H9 (cell line): ENCODE measurements at regions not wholly inside any gene's neighbourhood (a gene's known extent, or its start where the extent isn't known, plus 50 kb on each side); places are given as distances from the start of the nearest gene placed in this dataset.

ENCODE experiments used
- DNase-seq: peaks from one replicate; pipeline ENCODE4 v3.0.0-alpha.2; 2017
- H2AFZ ChIP-seq: one replicate; pipeline ENCODE4 v1.6.1; 2013; ENCODE audit warnings: mild to moderate bottlenecking, low read length, control low read depth, moderate library complexity
- H2AK5ac ChIP-seq: 2 replicates; pipeline ENCODE4 v1.6.1; 2013; ENCODE audit warnings: low read length, control low read depth, mixed read lengths; ENCODE audit not compliant: insufficient read length
- H2BK120ac ChIP-seq: one replicate; pipeline ENCODE4 v1.6.1; 2013; ENCODE audit warnings: low read depth, mild to moderate bottlenecking, low read length, control low read depth, inconsistent platforms; ENCODE audit not compliant: poor library complexity, severe bottlenecking
- H2BK12ac ChIP-seq: 2 replicates; pipeline ENCODE4 v1.6.1; 2013; ENCODE audit warnings: low read length, control low read depth, mixed read lengths, low read depth; ENCODE audit not compliant: insufficient read length
- H2BK15ac ChIP-seq: 2 replicates; pipeline ENCODE4 v1.6.1; 2013; ENCODE audit warnings: low read depth, low read length, control low read depth
- H2BK20ac ChIP-seq: one replicate; pipeline ENCODE4 v1.6.1; 2013; ENCODE audit warnings: low read depth, mild to moderate bottlenecking, low read length, control low read depth, inconsistent platforms; ENCODE audit not compliant: poor library complexity, severe bottlenecking
- H2BK5ac ChIP-seq: 2 replicates; pipeline ENCODE4 v1.6.1; 2013; ENCODE audit warnings: low read length, control low read depth, mixed read lengths; ENCODE audit not compliant: insufficient read length
- H3K14ac ChIP-seq: 2 replicates; pipeline ENCODE4 v1.6.1; 2013; ENCODE audit warnings: low read length, control low read depth; ENCODE audit not compliant: insufficient read depth
- H3K18ac ChIP-seq: 2 replicates; pipeline ENCODE4 v1.6.1; 2013; ENCODE audit warnings: low read depth, mild to moderate bottlenecking, mixed read lengths, low read length, control low read depth; ENCODE audit not compliant: insufficient read length
- H3K23ac ChIP-seq: 2 replicates; pipeline ENCODE4 v1.6.1; 2013; ENCODE audit warnings: low read length, control low read depth, mixed read lengths, low read depth; ENCODE audit not compliant: insufficient read length
- H3K23me2 ChIP-seq: 2 replicates; pipeline ENCODE4 v1.6.1; 2013; ENCODE audit warnings: low read depth, mild to moderate bottlenecking, mixed read lengths, low read length, control low read depth; ENCODE audit not compliant: insufficient read length, poor library complexity, severe bottlenecking
- H3K27ac ChIP-seq: 2 replicates; pipeline ENCODE4 v1.5.1; 2013; ENCODE audit warnings: low read length, control low read depth, mixed read lengths, low read depth; ENCODE audit not compliant: insufficient read length
- H3K27me3 ChIP-seq: 2 replicates; pipeline ENCODE4 v1.6.1; 2013; ENCODE audit warnings: low read length, control low read depth, inconsistent platforms; ENCODE audit not compliant: insufficient read depth
- H3K4ac ChIP-seq: 2 replicates; pipeline ENCODE4 v1.6.1; 2013; ENCODE audit warnings: low read depth, mild to moderate bottlenecking, control low read depth, inconsistent platforms, low read length, moderate library complexity
- H3K4me1 ChIP-seq: 2 replicates; pipeline ENCODE4 v1.6.1; 2013; ENCODE audit warnings: low read length, control low read depth, inconsistent platforms; ENCODE audit not compliant: insufficient read depth
- H3K4me2 ChIP-seq: 2 replicates; pipeline ENCODE4 v1.6.1; 2013; ENCODE audit warnings: low read length, control low read depth, mixed read lengths; ENCODE audit not compliant: insufficient read length, insufficient read depth
- H3K56ac ChIP-seq: 2 replicates; pipeline ENCODE4 v1.6.1; 2013; ENCODE audit warnings: low read depth, mild to moderate bottlenecking, mixed read lengths, low read length, control low read depth; ENCODE audit not compliant: insufficient read length
- H3K79me1 ChIP-seq: 2 replicates; pipeline ENCODE4 v1.6.1; 2013; ENCODE audit warnings: low read depth, mild to moderate bottlenecking, moderate library complexity, low read length, control low read depth, inconsistent platforms; ENCODE audit not compliant: insufficient read depth, poor library complexity, severe bottlenecking
- H3K79me2 ChIP-seq: 2 replicates; pipeline ENCODE4 v1.6.1; 2013; ENCODE audit warnings: low read length, control low read depth, inconsistent platforms; ENCODE audit not compliant: insufficient read depth
- H3K9ac ChIP-seq: 2 replicates; pipeline ENCODE4 v1.6.1; 2013; ENCODE audit warnings: low read length, control low read depth, mixed read lengths; ENCODE audit not compliant: insufficient read length; ENCODE audit errors: extremely low read depth
- H3K9me3 ChIP-seq: one replicate; pipeline ENCODE4 v1.6.1; 2013; ENCODE audit warnings: low read depth, low read length, inconsistent platforms; ENCODE audit not compliant: control insufficient read depth
- H3T11ph ChIP-seq: one replicate; pipeline ENCODE4 v1.6.1; 2013; ENCODE audit warnings: mild to moderate bottlenecking, low read length, control low read depth, inconsistent platforms
- H4K20me1 ChIP-seq: one replicate; pipeline ENCODE4 v1.6.1; 2013; ENCODE audit not compliant: control insufficient read depth, insufficient read length, insufficient read depth
- H4K5ac ChIP-seq: 2 replicates; pipeline ENCODE4 v1.6.1; 2013; ENCODE audit warnings: low read depth, mild to moderate bottlenecking, mixed read lengths, low read length, control low read depth; ENCODE audit not compliant: insufficient read length
- H4K8ac ChIP-seq: replicated peaks from 2 replicates; pipeline ENCODE4 v1.6.1; 2013; ENCODE audit warnings: low read length, control low read depth, mixed read lengths, low read depth; ENCODE audit not compliant: insufficient read length
- H4K91ac ChIP-seq: 2 replicates; pipeline ENCODE4 v1.6.1; 2013; ENCODE audit warnings: low read depth, mild to moderate bottlenecking, moderate library complexity, mixed read lengths, low read length, control low read depth; ENCODE audit not compliant: insufficient read length
- H3K27ac Mint-ChIP-seq, 3 experiments: 2 replicates in 2 of 3; 3 replicates in 1 of 3; pipeline ENCODE4 v1.8.0; 2020 to 2021; ENCODE audit warnings: mixed read lengths in 3 of 3, mild to moderate bottlenecking in 1 of 3, moderate library complexity in 1 of 3
- H3K27me3 Mint-ChIP-seq: 2 replicates; pipeline ENCODE4 v1.8.0; 2021; ENCODE audit warnings: low read depth, mild to moderate bottlenecking, moderate library complexity, mixed read lengths
- H3K36me3 Mint-ChIP-seq, 3 experiments: 2 replicates in 2 of 3; 3 replicates in 1 of 3; pipeline ENCODE4 v1.8.0; 2020 to 2021; ENCODE audit warnings: low read depth in 3 of 3, mixed read lengths in 3 of 3; ENCODE audit not compliant: insufficient read depth in 1 of 3
- H3K4me1 Mint-ChIP-seq, 2 experiments: 2 replicates each; pipeline ENCODE4 v1.8.0; 2020; ENCODE audit warnings: mixed read lengths in 2 of 2
- H3K4me3 Mint-ChIP-seq, 2 experiments: 2 replicates in 1 of 2; 3 replicates in 1 of 2; pipeline ENCODE4 v1.8.0; 2020 to 2021; ENCODE audit warnings: mild to moderate bottlenecking in 2 of 2, mixed read lengths in 2 of 2, moderate library complexity in 1 of 2
- H3K9me3 Mint-ChIP-seq, 2 experiments: 2 replicates in 1 of 2; 3 replicates in 1 of 2; pipeline ENCODE4 v1.8.0; 2020; ENCODE audit warnings: mild to moderate bottlenecking in 2 of 2, mixed read lengths in 2 of 2, moderate library complexity in 1 of 2
- CTCF ChIP-seq: fragments of 200-600 bp; sonication (generic); conservative IDR thresholded peaks from 3 replicates; pipeline ENCODE4 v1.8.0; 2021; ENCODE audit warnings: antibody characterized with exemption, mild to moderate bottlenecking
- WGBS: extraction: QIAGEN DNeasy Blood & Tissue Kit; methylation state at CpG from one replicate; pipeline ENCODE4 v1.1.7; 2013; ENCODE audit warnings: missing lambda C conversion rate, low lambda C conversion rate, mixed read lengths; ENCODE audit not compliant: insufficient read length; ENCODE audit errors: extremely low coverage; 5-methylcytosine and 5-hydroxymethylcytosine counted together

DNA sequence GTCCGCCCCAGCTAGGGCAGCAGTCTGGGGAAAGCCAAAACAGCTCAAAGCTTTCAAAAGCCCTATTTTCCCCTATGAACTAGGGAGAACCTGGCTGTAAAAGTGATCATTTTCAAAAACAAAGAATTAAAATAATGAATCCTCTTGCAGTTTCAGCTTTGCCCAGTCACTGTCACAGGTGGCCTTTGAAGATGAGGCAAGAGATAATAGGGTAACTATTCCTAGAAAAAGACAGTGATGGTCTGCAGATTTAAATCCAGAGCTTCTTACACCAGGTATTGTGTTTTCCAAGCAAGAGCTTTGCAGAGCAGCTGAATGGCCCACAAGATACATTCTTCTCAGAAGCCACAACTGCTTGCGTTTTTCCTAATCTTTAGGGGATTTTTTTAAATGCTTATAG lies 80.2 kb upstream of the NUDT4 start:
- no peaks in the 10 kb centered on the region for H3K9me3 ChIP-seq
- Mint-ChIP-seq H3K4me1 (peaks cover 8 to 21% of the 10 kb centered on the region in 2 experiments), H3K4me3 (no peak overlapping the region), H3K27ac (no peak overlapping the region), H3K36me3 (no peaks in the 10 kb centered on the region), H3K27me3 (no peaks in the 10 kb centered on the region), H3K9me3 (no peaks in the 10 kb centered on the region)
- no peak overlapping the region for H3K27ac ChIP-seq
- H3K79me1 ChIP-seq, result no peaks in the 10 kb centered on the region
- H3K27me3 ChIP-seq, result no peaks in the 10 kb centered on the region
- H4K91ac ChIP-seq, result no peak overlapping the region
- no peak overlapping the region for H2AFZ ChIP-seq
- no peak for TF ChIP-seq CTCF
- H3K14ac ChIP-seq, result no peak overlapping the region
- no peak overlapping the region for H3K4me2 ChIP-seq
- H3K9ac ChIP-seq, result no peak overlapping the region
- WGBS, result no CpG with 5 or more reads among the region's 2 CpGs
- H4K20me1 ChIP-seq, result no peaks in the 10 kb centered on the region
- H2BK120ac ChIP-seq, result no peak overlapping the region
- H2BK15ac ChIP-seq, result no peak overlapping the region
- no peak overlapping the region for H2BK12ac ChIP-seq
- H3K4ac ChIP-seq, result no peak overlapping the region
- no peak overlapping the region for H2BK5ac ChIP-seq
- no peak overlapping the region for H4K8ac ChIP-seq
- no peaks in the 10 kb centered on the region for H3K23me2 ChIP-seq
- H3K79me2 ChIP-seq, result no peaks in the 10 kb centered on the region
- no peak for DNase-seq
- no peak overlapping the region for H4K5ac ChIP-seq
- no peak overlapping the region for H3K23ac ChIP-seq
- no peak overlapping the region for H2BK20ac ChIP-seq
- no peak overlapping the region for H3K56ac ChIP-seq
- H3K4me1 ChIP-seq, result no peaks in the 10 kb centered on the region
- H3T11ph ChIP-seq, result no peak overlapping the region
- no peak overlapping the region for H2AK5ac ChIP-seq
- no peak overlapping the region for H3K18ac ChIP-seq
